ENCODE measurements at regions not wholly inside any gene's neighbourhood (a gene's known extent, or its start where the extent isn't known, plus 50 kb on each side); places are given as distances from the start of the nearest gene placed in this dataset.

GRCh38 chr5:71932131-71932654 is 175.1 kb upstream of the MAP1B start:
- no peak overlapping the region for H3K4ac ChIP-seq (ENCODE audit: low read depth in 1 of 2, low read length in 2 of 2)
- no peaks in the 10 kb centered on the region for H3K79me1 ChIP-seq (replicated peaks; ENCODE audit: low read length, poor library complexity, severe bottlenecking)
- no peak overlapping the region for H2AFZ ChIP-seq (ENCODE audit: low read depth, low read length)
- H4K91ac ChIP-seq (ENCODE audit: low read length) = no peak overlapping the region
- H2BK15ac ChIP-seq (ENCODE audit: low read depth, poor library complexity, severe bottlenecking) = no peak overlapping the region
- H3K27ac ChIP-seq (ENCODE audit: low read length, poor library complexity, severe bottlenecking) = no peak overlapping the region
- H2BK5ac ChIP-seq (ENCODE audit: low read depth, low read length, poor library complexity, severe bottlenecking) = no peak overlapping the region
- H4K8ac ChIP-seq (ENCODE audit: low read length) = no peak overlapping the region
- H2BK12ac ChIP-seq (ENCODE audit: low read length in 2 of 2) = no peak overlapping the region
- DNase-seq = peak; percentile 17
- no peaks in the 10 kb centered on the region for H3K9me3 ChIP-seq (ENCODE audit: control insufficient read depth, low read length)
- H2AK5ac ChIP-seq (ENCODE audit: low read length, severe bottlenecking) = no peak overlapping the region
- H3K9ac ChIP-seq (ENCODE audit: low read length) = peak overlapping the region; percentile 62
- H3K4me3 ChIP-seq (ENCODE audit: insufficient read depth in 1 of 2, low read depth in 1 of 2, low read length in 2 of 2) = no peak overlapping the region
- H3K23ac ChIP-seq (ENCODE audit: low read length in 2 of 2) = no peak overlapping the region
- no peak overlapping the region for H3K4me2 ChIP-seq (ENCODE audit: low read length, poor library complexity, severe bottlenecking)
- H3K27me3 ChIP-seq (ENCODE audit: control insufficient read depth in 1 of 2, insufficient read depth in 1 of 2, low read length in 2 of 2) = no peaks in the 10 kb centered on the region
- no CpG with 5 or more reads among the region's 1 CpG for WGBS
- no peak overlapping the region for H2BK120ac ChIP-seq (ENCODE audit: low read depth, low read length)
- H3K18ac ChIP-seq (ENCODE audit: low read depth in 1 of 2, low read length in 2 of 2) = no peak overlapping the region
- H3K36me3 ChIP-seq (ENCODE audit: control insufficient read depth in 1 of 2, insufficient read depth in 2 of 2, low read depth in 1 of 2, low read length in 2 of 2) = no peaks in the 10 kb centered on the region
- no peak overlapping the region for H3K14ac ChIP-seq (ENCODE audit: low read length in 2 of 2)
- peaks cover 2% of the 10 kb centered on the region for H3K4me1 ChIP-seq (ENCODE audit: control insufficient read depth, insufficient read depth, low read depth, low read length)

DNA sequence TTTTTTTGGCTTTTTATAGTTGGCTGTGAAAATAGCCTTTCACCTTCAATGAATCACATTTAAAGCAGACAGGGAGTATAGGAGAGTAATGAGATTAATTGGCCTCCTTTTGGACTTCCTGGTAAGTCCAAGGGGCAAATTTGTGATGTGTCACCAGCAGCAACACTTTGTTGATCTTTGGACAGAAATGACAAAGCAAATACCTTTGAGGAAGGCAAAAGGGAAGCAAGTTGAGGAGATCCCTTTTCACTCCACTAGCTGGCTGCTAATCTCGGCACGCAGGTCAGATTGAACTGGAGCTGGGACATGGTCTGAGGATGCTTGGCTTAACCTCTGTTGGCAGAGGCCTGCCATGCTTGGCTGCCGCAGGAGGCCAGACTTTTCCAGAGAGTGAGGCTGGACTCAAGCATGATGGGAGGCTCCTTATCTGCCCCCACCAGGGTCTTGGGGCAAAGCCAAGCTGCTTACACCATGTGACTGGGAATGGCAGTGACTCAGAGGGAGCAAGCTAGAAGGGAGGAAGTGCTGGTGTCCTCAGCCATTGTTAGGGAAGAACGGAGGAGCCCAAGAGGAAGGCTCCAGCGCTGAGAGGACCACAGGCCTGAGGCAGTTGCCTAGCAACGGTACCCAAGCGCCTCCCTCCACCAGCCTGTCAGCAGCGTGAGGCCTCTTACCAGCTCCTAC is 174.5 kb upstream of the MAP1B start:
- H3K27ac ChIP-seq (ENCODE audit: low read length, poor library complexity, severe bottlenecking) = no peak overlapping the region
- peak overlapping the region; percentile 10 for H4K8ac ChIP-seq (ENCODE audit: low read length)
- H3K36me3 ChIP-seq (ENCODE audit: control insufficient read depth in 1 of 2, insufficient read depth in 2 of 2, low read depth in 1 of 2, low read length in 2 of 2) = no peaks in the 10 kb centered on the region
- 77% methylated on average over 4 of the region's 8 CpGs for WGBS
- no peak overlapping the region for H2BK15ac ChIP-seq (ENCODE audit: low read depth, poor library complexity, severe bottlenecking)
- no peak overlapping the region for H2BK120ac ChIP-seq (ENCODE audit: low read depth, low read length)
- no peak overlapping the region for H3K4me3 ChIP-seq (ENCODE audit: insufficient read depth in 1 of 2, low read depth in 1 of 2, low read length in 2 of 2)
- H3K9ac ChIP-seq (ENCODE audit: low read length) = peak overlapping the region; percentile 62
- H3K79me1 ChIP-seq (replicated peaks; ENCODE audit: low read length, poor library complexity, severe bottlenecking) = no peaks in the 10 kb centered on the region
- H2AFZ ChIP-seq (ENCODE audit: low read depth, low read length) = peak overlapping the region; percentile 43
- H2BK12ac ChIP-seq (ENCODE audit: low read length in 2 of 2) = no peak overlapping the region
- no peak overlapping the region for H3K4ac ChIP-seq (ENCODE audit: low read depth in 1 of 2, low read length in 2 of 2)
- no peak overlapping the region for H4K91ac ChIP-seq (ENCODE audit: low read length)
- H3K4me1 ChIP-seq (ENCODE audit: control insufficient read depth, insufficient read depth, low read depth, low read length) = peaks cover 2% of the 10 kb centered on the region
- H3K4me2 ChIP-seq (ENCODE audit: low read length, poor library complexity, severe bottlenecking) = no peak overlapping the region
- no peak overlapping the region for H2AK5ac ChIP-seq (ENCODE audit: low read length, severe bottlenecking)
- H3K9me3 ChIP-seq (ENCODE audit: control insufficient read depth, low read length) = no peaks in the 10 kb centered on the region
- peak overlapping the region in 1 of 2 experiments; percentile 38 for H3K18ac ChIP-seq (ENCODE audit: low read depth in 1 of 2, low read length in 2 of 2)
- no peak overlapping the region for H2BK5ac ChIP-seq (ENCODE audit: low read depth, low read length, poor library complexity, severe bottlenecking)
- no peaks in the 10 kb centered on the region for H3K27me3 ChIP-seq (ENCODE audit: control insufficient read depth in 1 of 2, insufficient read depth in 1 of 2, low read length in 2 of 2)
- H3K14ac ChIP-seq (ENCODE audit: low read length in 2 of 2) = no peak overlapping the region
- peak; percentile 46 for DNase-seq
- no peak overlapping the region for H3K23ac ChIP-seq (ENCODE audit: low read length in 2 of 2)

- Histone ChIP-seq H2BK12ac (ENCODE audit: low read length in 2 of 2) (no peak overlapping the region), H3K27ac (ENCODE audit: low read length, poor library complexity, severe bottlenecking) (no peak overlapping the region), H3K79me1 (replicated peaks; ENCODE audit: low read length, poor library complexity, severe bottlenecking) (no peaks in the 10 kb centered on the region), H2BK5ac (ENCODE audit: low read depth, low read length, poor library complexity, severe bottlenecking) (no peak overlapping the region), H3K18ac (ENCODE audit: low read depth in 1 of 2, low read length in 2 of 2) (no peak overlapping the region), H3K4me3 (ENCODE audit: insufficient read depth in 1 of 2, low read depth in 1 of 2, low read length in 2 of 2) (no peak overlapping the region), H3K36me3 (ENCODE audit: control insufficient read depth in 1 of 2, insufficient read depth in 2 of 2, low read depth in 1 of 2, low read length in 2 of 2) (no peaks in the 10 kb centered on the region), H3K27me3 (ENCODE audit: control insufficient read depth in 1 of 2, insufficient read depth in 1 of 2, low read length in 2 of 2) (peaks cover 3 to 4% of the 10 kb centered on the region in 2 experiments), H3K4me2 (ENCODE audit: low read length, poor library complexity, severe bottlenecking) (no peak overlapping the region), H3K9me3 (ENCODE audit: control insufficient read depth, low read length) (no peaks in the 10 kb centered on the region), H3K4ac (ENCODE audit: low read depth in 1 of 2, low read length in 2 of 2) (no peak overlapping the region), H3K14ac (ENCODE audit: low read length in 2 of 2) (no peak overlapping the region), H2AK5ac (ENCODE audit: low read length, severe bottlenecking) (no peak overlapping the region), H2BK15ac (ENCODE audit: low read depth, poor library complexity, severe bottlenecking) (no peak overlapping the region), H2AFZ (ENCODE audit: low read depth, low read length) (no peak overlapping the region), H4K91ac (ENCODE audit: low read length) (no peak overlapping the region), H3K23ac (ENCODE audit: low read length in 2 of 2) (no peak overlapping the region), H2BK120ac (ENCODE audit: low read depth, low read length) (no peak overlapping the region), H3K9ac (ENCODE audit: low read length) (no peak overlapping the region), H3K4me1 (ENCODE audit: control insufficient read depth, insufficient read depth, low read depth, low read length) (peaks cover 6% of the 10 kb centered on the region), H4K8ac (ENCODE audit: low read length) (no peak overlapping the region)
- 90% methylated on average over 1 of the region's 1 CpG for WGBS
- no peak for DNase-seq
Observed at GRCh38 chr5:71934322-71934721, 173.0 kb upstream of the MAP1B start.

- H2BK15ac ChIP-seq (ENCODE audit: low read depth, poor library complexity, severe bottlenecking) = no peak overlapping the region
- no peak overlapping the region for H2AK5ac ChIP-seq (ENCODE audit: low read length, severe bottlenecking)
- H3K79me1 ChIP-seq (replicated peaks; ENCODE audit: low read length, poor library complexity, severe bottlenecking) = no peaks in the 10 kb centered on the region
- 96% methylated on average over 11 of the region's 11 CpGs for WGBS
- H3K9ac ChIP-seq (ENCODE audit: low read length) = no peak overlapping the region
- no peak overlapping the region for H2AFZ ChIP-seq (ENCODE audit: low read depth, low read length)
- peaks cover 9 to 13% of the 10 kb centered on the region in 2 experiments for H3K27me3 ChIP-seq (ENCODE audit: control insufficient read depth in 1 of 2, insufficient read depth in 1 of 2, low read length in 2 of 2)
- no peak overlapping the region for H3K4ac ChIP-seq (ENCODE audit: low read depth in 1 of 2, low read length in 2 of 2)
- no peak overlapping the region for H3K23ac ChIP-seq (ENCODE audit: low read length in 2 of 2)
- no peak overlapping the region for H3K18ac ChIP-seq (ENCODE audit: low read depth in 1 of 2, low read length in 2 of 2)
- H3K36me3 ChIP-seq (ENCODE audit: control insufficient read depth in 1 of 2, insufficient read depth in 2 of 2, low read depth in 1 of 2, low read length in 2 of 2) = no peaks in the 10 kb centered on the region
- no peak overlapping the region for H2BK12ac ChIP-seq (ENCODE audit: low read length in 2 of 2)
- H2BK5ac ChIP-seq (ENCODE audit: low read depth, low read length, poor library complexity, severe bottlenecking) = no peak overlapping the region
- H3K4me2 ChIP-seq (ENCODE audit: low read length, poor library complexity, severe bottlenecking) = no peak overlapping the region
- peaks cover 5% of the 10 kb centered on the region for H3K9me3 ChIP-seq (ENCODE audit: control insufficient read depth, low read length)
- no peak overlapping the region for H3K27ac ChIP-seq (ENCODE audit: low read length, poor library complexity, severe bottlenecking)
- H3K4me3 ChIP-seq (ENCODE audit: insufficient read depth in 1 of 2, low read depth in 1 of 2, low read length in 2 of 2) = no peak overlapping the region
- H3K14ac ChIP-seq (ENCODE audit: low read length in 2 of 2) = no peak overlapping the region
- no peak overlapping the region for H2BK120ac ChIP-seq (ENCODE audit: low read depth, low read length)
- no peak for DNase-seq
- no peak overlapping the region for H4K91ac ChIP-seq (ENCODE audit: low read length)
- H3K4me1 ChIP-seq (ENCODE audit: control insufficient read depth, insufficient read depth, low read depth, low read length) = peaks cover 4% of the 10 kb centered on the region
- H4K8ac ChIP-seq (ENCODE audit: low read length) = peak overlapping the region; percentile 47
Observed at GRCh38 chr5:71937921-71938698, 169.2 kb upstream of the MAP1B start.

All from mesenchymal stem cell (in vitro differentiated cells and primary cell).